ENCODE measurements at regions not wholly inside any gene's neighbourhood (a gene's known extent, or its start where the extent isn't known, plus 50 kb on each side); places are given as distances from the start of the nearest gene placed in this dataset.

GRCh38 chr13:87837522-87837921 is 166.4 kb downstream of the SLITRK5 start:
- ChIA-PET CTCF (no interaction called here), POLR2A (ENCODE audit: low non-redundant PET) (no interaction called here)
- H3K9me3 ChIP-seq (ENCODE audit: low read depth, low read length, poor library complexity, severe bottlenecking): no peaks in the 10 kb centered on the region
- BruUV-seq (replicated peaks): no TSS peak
- H3K27me3 ChIP-seq (replicated peaks; ENCODE audit: insufficient read depth, low read depth, low read length, poor library complexity): no peaks in the 10 kb centered on the region
- H3K4me1 ChIP-seq (ENCODE audit: insufficient read depth, low read length, poor library complexity, severe bottlenecking): peaks cover 24% of the 10 kb centered on the region
- peak overlapping the region; percentile 64 for H3K27ac ChIP-seq (ENCODE audit: low read depth, low read length, poor library complexity, severe bottlenecking)
- TF ChIP-seq CTCF (conservative IDR thresholded peaks at IDR 0.05; ENCODE audit: low read depth, low read length): no peak
- no peak for TF ChIP-seq EZH2 (IDR thresholded peaks at IDR 0.05; ENCODE audit: borderline replicate concordance, low read depth, low read length, poor library complexity, severe bottlenecking)
- intact Hi-C loops (cut with micrococcal nuclease; ENCODE audit: unreplicated experiment): no loop called here
- H3K36me3 ChIP-seq (ENCODE audit: insufficient read depth, low read length, poor library complexity, severe bottlenecking): no peaks in the 10 kb centered on the region
- DNase-seq (ENCODE audit: low spot score): no peak
- peak overlapping the region; percentile 8 for H3K4me3 ChIP-seq (ENCODE audit: low read depth, low read length, poor library complexity, severe bottlenecking)

- Histone ChIP-seq H3K4me1 (ENCODE audit: insufficient read depth, low read length, poor library complexity, severe bottlenecking) (peaks cover 24% of the 10 kb centered on the region), H3K27me3 (replicated peaks; ENCODE audit: insufficient read depth, low read depth, low read length, poor library complexity) (no peaks in the 10 kb centered on the region), H3K9me3 (ENCODE audit: low read depth, low read length, poor library complexity, severe bottlenecking) (no peaks in the 10 kb centered on the region), H3K4me3 (ENCODE audit: low read depth, low read length, poor library complexity, severe bottlenecking) (peak overlapping the region; percentile 8), H3K27ac (ENCODE audit: low read depth, low read length, poor library complexity, severe bottlenecking) (peak overlapping the region; percentile 64), H3K36me3 (ENCODE audit: insufficient read depth, low read length, poor library complexity, severe bottlenecking) (no peaks in the 10 kb centered on the region)
- CTCF ChIA-PET: no interaction called here
- BruUV-seq (replicated peaks): no TSS peak
- TF ChIP-seq CTCF (conservative IDR thresholded peaks at IDR 0.05; ENCODE audit: low read depth, low read length) (no peak), EZH2 (IDR thresholded peaks at IDR 0.05; ENCODE audit: borderline replicate concordance, low read depth, low read length, poor library complexity, severe bottlenecking) (no peak)
- peak; percentile 87 for DNase-seq (ENCODE audit: low spot score)
- intact Hi-C loops (cut with micrococcal nuclease; ENCODE audit: unreplicated experiment): no loop called here
- POLR2A ChIA-PET (ENCODE audit: low non-redundant PET): no interaction called here
These were observed 166.8 kb downstream of the SLITRK5 start for GRCh38 chr13:87837946-87838345.

GRCh38 chr13:87851410-87851809 is 180.2 kb downstream of the SLITRK5 start:
- TF ChIP-seq CTCF (conservative IDR thresholded peaks at IDR 0.05; ENCODE audit: low read depth, low read length) (no peak), EZH2 (IDR thresholded peaks at IDR 0.05; ENCODE audit: borderline replicate concordance, low read depth, low read length, poor library complexity, severe bottlenecking) (no peak)
- CTCF ChIA-PET: no interaction called here

More at GRCh38 chr13:87851410-87851809, 180.2 kb downstream of the SLITRK5 start:
- H3K36me3 ChIP-seq (ENCODE audit: insufficient read depth, low read length, poor library complexity, severe bottlenecking): no peaks in the 10 kb centered on the region
- DNase-seq (ENCODE audit: low spot score): no peak
- POLR2A ChIA-PET (ENCODE audit: low non-redundant PET): no interaction called here
- H3K9me3 ChIP-seq (ENCODE audit: low read depth, low read length, poor library complexity, severe bottlenecking): no peaks in the 10 kb centered on the region
- H3K27ac ChIP-seq (ENCODE audit: low read depth, low read length, poor library complexity, severe bottlenecking): no peak overlapping the region
- BruUV-seq (replicated peaks): no TSS peak
- H3K4me3 ChIP-seq (ENCODE audit: low read depth, low read length, poor library complexity, severe bottlenecking): no peak overlapping the region
- no peaks in the 10 kb centered on the region for H3K27me3 ChIP-seq (replicated peaks; ENCODE audit: insufficient read depth, low read depth, low read length, poor library complexity)
- no peaks in the 10 kb centered on the region for H3K4me1 ChIP-seq (ENCODE audit: insufficient read depth, low read length, poor library complexity, severe bottlenecking)
- intact Hi-C loops (cut with micrococcal nuclease; ENCODE audit: unreplicated experiment): no loop called here

Data from A673 (cell line).